Sigmoid colon (tissue), 6 donors: ENCODE measurements at regions not wholly inside any gene's neighbourhood (a gene's known extent, or its start where the extent isn't known, plus 50 kb on each side); places are given as distances from the start of the nearest gene placed in this dataset.

Experiments used
- DNase-seq: peaks from one replicate; pipeline ENCODE4 v3.0.0-alpha.2; 2019
- H3K27ac ChIP-seq, 4 donors: fragments of 200-600 bp; sonication (generic); one replicate each; pipeline ENCODE4 v1.5.1; 2016 to 2019; ENCODE audit warnings: mild to moderate bottlenecking in 1 of 4
- H3K27me3 ChIP-seq, 3 donors: fragments of 200-600 bp; sonication (generic); one replicate each; pipeline ENCODE4 v1.5.1; 2019; ENCODE audit warnings: mild to moderate bottlenecking in 1 of 3
- H3K36me3 ChIP-seq, 4 donors: fragments of 200-600 bp; sonication (generic); one replicate each; pipeline ENCODE4 v1.5.1; 2016 to 2019
- H3K4me1 ChIP-seq, 4 donors: fragments of 200-600 bp; sonication (generic); one replicate each; pipeline ENCODE4 v1.5.1; 2017 to 2019
- H3K4me3 ChIP-seq, 4 donors: fragments of 200-600 bp; sonication (generic); one replicate each; pipeline ENCODE4 v1.5.1; 2017 to 2019; ENCODE audit warnings: mild to moderate bottlenecking in 2 of 4, moderate library complexity in 1 of 4
- H3K9me3 ChIP-seq, 4 donors: fragments of 200-600 bp in 3 of 4; sonication (generic) in 3 of 4; one replicate each; pipeline versions ENCODE4 v1.5.1 to v1.6.1; 2013 to 2019
- CTCF ChIP-seq, 4 experiments: fragments of 450-650 bp in 3 of 4; fragments of 200-600 bp in 1 of 4; IDR thresholded peaks; one replicate each; pipeline ENCODE4 v1.5.1; 2016 to 2019; ENCODE audit warnings: antibody characterized with exemption in 4 of 4, mild to moderate bottlenecking in 3 of 4, moderate library complexity in 2 of 4
- EP300 ChIP-seq, 4 donors: sonication (generic); formaldehyde crosslinking; IDR thresholded peaks; one replicate each; pipeline ENCODE4 v1.6.1; 2017; ENCODE audit warnings: antibody characterized with exemption in 4 of 4
- POLR2A ChIP-seq, 2 donors: fragments of 450-650 bp; IDR thresholded peaks; one replicate each; pipeline ENCODE4 v1.6.1; 2016; ENCODE audit warnings: antibody characterized with exemption in 2 of 2, mild to moderate bottlenecking in 2 of 2, moderate library complexity in 2 of 2
- POLR2AphosphoS5 ChIP-seq, 4 donors: sonication (generic); formaldehyde crosslinking; IDR thresholded peaks; one replicate each; pipeline ENCODE4 v1.6.1; 2017; ENCODE audit warnings: antibody characterized with exemption in 4 of 4
- WGBS, 2 donors: extraction: QIAGEN DNeasy Blood & Tissue Kit; methylation state at CpG; one replicate each; pipeline ENCODE4 v1.1.7; 2013; 5-methylcytosine and 5-hydroxymethylcytosine counted together
- intact Hi-C: fragments of 100-400 bp; cut with DNase I; formaldehyde crosslinking; loops from one replicate; pipeline ENCODE4 v1.15.1; 2023
- donor health status: healthy with polysubstance abuse.
- donor health status: healthy.

- Histone ChIP-seq H3K36me3 (no peaks in the 10 kb centered on the region), H3K27ac (no peak overlapping the region), H3K4me3 (no peak overlapping the region), H3K9me3 (no peaks in the 10 kb centered on the region), H3K27me3 (no peaks in the 10 kb centered on the region), H3K4me1 (no peaks in the 10 kb centered on the region)
- 92 to 93% methylated on average over 6 of the region's 6 CpGs for WGBS, 2 donors
- intact Hi-C loops: no loop called here
- no peak for DNase-seq
- no peak for TF ChIP-seq POLR2AphosphoS5 (IDR thresholded peaks at IDR 0.05)
- no peak for TF ChIP-seq CTCF (IDR thresholded peaks at IDR 0.05)
- no peak for TF ChIP-seq POLR2A (IDR thresholded peaks at IDR 0.05)
- no peak for TF ChIP-seq EP300 (IDR thresholded peaks at IDR 0.05)
Measured at GRCh38 chr20:23272176-23273029, 78.2 kb upstream of the NXT1 start.

GRCh38 chr20:23270382-23270911 lies 80.1 kb upstream of the NXT1 start:
- no peaks in the 10 kb centered on the region for H3K27me3 ChIP-seq
- no peak for TF ChIP-seq CTCF (IDR thresholded peaks at IDR 0.05)
- no peak for TF ChIP-seq EP300 (IDR thresholded peaks at IDR 0.05)
- H3K4me1 ChIP-seq: no peaks in the 10 kb centered on the region
- H3K9me3 ChIP-seq: no peaks in the 10 kb centered on the region
- H3K27ac ChIP-seq: peak overlapping the region in 1 of 4 donors; percentile 59
- intact Hi-C loops: no loop called here
- no peak overlapping the region for H3K4me3 ChIP-seq
- DNase-seq: no peak
- H3K36me3 ChIP-seq: no peaks in the 10 kb centered on the region
- WGBS, 2 donors: 66 to 71% methylated on average over 11 of the region's 11 CpGs

- 76 to 79% methylated on average over 5 of the region's 5 CpGs for WGBS, 2 donors
- Histone ChIP-seq H3K27me3 (no peaks in the 10 kb centered on the region), H3K27ac (peak overlapping the region in 1 of 4 donors; percentile 59), H3K4me3 (no peak overlapping the region), H3K4me1 (no peaks in the 10 kb centered on the region), H3K36me3 (no peaks in the 10 kb centered on the region), H3K9me3 (no peaks in the 10 kb centered on the region)
- no peak for TF ChIP-seq POLR2AphosphoS5 (IDR thresholded peaks at IDR 0.05)
- no peak for TF ChIP-seq EP300 (IDR thresholded peaks at IDR 0.05)
- no peak for TF ChIP-seq POLR2A (IDR thresholded peaks at IDR 0.05)
- no peak for TF ChIP-seq CTCF (IDR thresholded peaks at IDR 0.05)
- intact Hi-C loops: no loop called here
- no peak for DNase-seq
Measured at GRCh38 chr20:23269954-23270353, 80.6 kb upstream of the NXT1 start.

- no peaks in the 10 kb centered on the region for H3K27me3 ChIP-seq
- DNase-seq: no peak
- H3K4me3 ChIP-seq: no peak overlapping the region
- no peaks in the 10 kb centered on the region for H3K36me3 ChIP-seq
- intact Hi-C loops: no loop called here
- TF ChIP-seq POLR2AphosphoS5 (IDR thresholded peaks at IDR 0.05) (no peak), CTCF (IDR thresholded peaks at IDR 0.05) (no peak), POLR2A (IDR thresholded peaks at IDR 0.05) (no peak), EP300 (IDR thresholded peaks at IDR 0.05) (no peak)
- no peaks in the 10 kb centered on the region for H3K9me3 ChIP-seq
- WGBS, 2 donors: 69 to 85% methylated on average over 4 of the region's 4 CpGs
- H3K27ac ChIP-seq: no peak overlapping the region
- H3K4me1 ChIP-seq: no peaks in the 10 kb centered on the region
Measured at GRCh38 chr20:23268792-23269354, 81.7 kb upstream of the NXT1 start.
